ENCODE measurements at regions not wholly inside any gene's neighbourhood (a gene's known extent, or its start where the extent isn't known, plus 50 kb on each side); places are given as distances from the start of the nearest gene placed in this dataset.

- WGBS (ENCODE audit: insufficient coverage) = 0% methylated on average over 1 of the region's 1 CpG
- Histone ChIP-seq H3K9ac (ENCODE audit: low read length) (no peak overlapping the region), H4K20me1 (ENCODE audit: control insufficient read depth, insufficient read depth, low read length, poor library complexity, severe bottlenecking) (no peaks in the 10 kb centered on the region), H3K27me3 (replicated peaks in 1 of 4; ENCODE audit: control extremely low read depth in 1 of 4, control insufficient read depth in 3 of 4, insufficient read depth in 4 of 4, low read length in 3 of 4) (no peaks in the 10 kb centered on the region), H3K27ac (ENCODE audit: low read length in 2 of 2) (no peak overlapping the region), H2AFZ (ENCODE audit: insufficient read depth, low read depth, low read length, poor library complexity, severe bottlenecking) (no peak overlapping the region), H3K4me2 (replicated peaks; ENCODE audit: low read depth, low read length, poor library complexity, severe bottlenecking) (no peak overlapping the region), H3K79me2 (ENCODE audit: control insufficient read depth, insufficient read depth, low read length) (no peaks in the 10 kb centered on the region), H3K9me3 (ENCODE audit: control extremely low read depth in 1 of 3, control insufficient read depth in 2 of 3, insufficient read depth in 1 of 3, low read length in 2 of 3) (no peaks in the 10 kb centered on the region), H3K4me3 (ENCODE audit: control extremely low read depth in 1 of 5, extremely low read depth in 1 of 5, insufficient read depth in 1 of 5, low read depth in 2 of 5, low read length in 4 of 5) (no peak overlapping the region), H3K36me3 (replicated peaks in 1 of 2; ENCODE audit: control extremely low read depth in 1 of 2, control insufficient read depth in 1 of 2, extremely low read depth in 1 of 2, insufficient read depth in 2 of 2, low read length in 1 of 2) (no peaks in the 10 kb centered on the region), H3K4me1 (ENCODE audit: control insufficient read depth in 2 of 2, insufficient read depth in 2 of 2, low read length in 2 of 2) (peaks cover 0 to 5% of the 10 kb centered on the region in 2 donors)
- CTCF ChIA-PET = no interaction called here
- Mint-ChIP-seq H3K27ac (no peak overlapping the region), H3K27me3 (no peaks in the 10 kb centered on the region), H3K4me3 (no peak overlapping the region), H3K9me3 (ENCODE audit: insufficient read depth) (no peaks in the 10 kb centered on the region), H3K4me1 (peaks cover 5% of the 10 kb centered on the region)
- intact Hi-C loops (cut with micrococcal nuclease) = no loop called here
- no peak for TF ChIP-seq CTCF (IDR thresholded peaks at IDR 0.05)
- TF ChIP-seq EZH2 (IDR thresholded peaks at IDR 0.05; ENCODE audit: borderline replicate concordance, insufficient read depth, low read depth, low read length, poor library complexity, severe bottlenecking) = no peak
- ATAC-seq (ENCODE audit: low read depth) (no peak), DNase-seq (peak; percentile 5)
- POLR2A ChIA-PET = no interaction called here
Observed at GRCh38 chr3:34863485-34863884, 775.8 kb upstream of the ARPP21 start.

- H3K4me2 ChIP-seq (replicated peaks; ENCODE audit: low read depth, low read length, poor library complexity, severe bottlenecking) = no peak overlapping the region
- H3K4me3 Mint-ChIP-seq = no peak overlapping the region
Observed at GRCh38 chr3:34864011-34864410, 775.3 kb upstream of the ARPP21 start.

More at GRCh38 chr3:34864011-34864410, 775.3 kb upstream of the ARPP21 start:
- no peaks in the 10 kb centered on the region for H3K36me3 ChIP-seq (replicated peaks in 1 of 2; ENCODE audit: control extremely low read depth in 1 of 2, control insufficient read depth in 1 of 2, extremely low read depth in 1 of 2, insufficient read depth in 2 of 2, low read length in 1 of 2)
- no peaks in the 10 kb centered on the region for H3K9me3 ChIP-seq (ENCODE audit: control extremely low read depth in 1 of 3, control insufficient read depth in 2 of 3, insufficient read depth in 1 of 3, low read length in 2 of 3)
- H3K27me3 Mint-ChIP-seq = no peaks in the 10 kb centered on the region
- no CpG with 5 or more reads among the region's 3 CpGs for WGBS (ENCODE audit: insufficient coverage)
- H3K4me1 Mint-ChIP-seq = peaks cover 5% of the 10 kb centered on the region
- ATAC-seq (ENCODE audit: low read depth) (no peak), DNase-seq (no peak)
- H3K9ac ChIP-seq (ENCODE audit: low read length) = no peak overlapping the region
- H2AFZ ChIP-seq (ENCODE audit: insufficient read depth, low read depth, low read length, poor library complexity, severe bottlenecking) = no peak overlapping the region
- H3K4me1 ChIP-seq (ENCODE audit: control insufficient read depth in 2 of 2, insufficient read depth in 2 of 2, low read length in 2 of 2) = peaks cover 0 to 5% of the 10 kb centered on the region in 2 donors
- no peak overlapping the region for H3K27ac ChIP-seq (ENCODE audit: low read length in 2 of 2)
- CTCF ChIA-PET = no interaction called here
- no peaks in the 10 kb centered on the region for H3K9me3 Mint-ChIP-seq (ENCODE audit: insufficient read depth)
- H3K4me3 ChIP-seq (ENCODE audit: control extremely low read depth in 1 of 5, extremely low read depth in 1 of 5, insufficient read depth in 1 of 5, low read depth in 2 of 5, low read length in 4 of 5) = no peak overlapping the region
- H3K27ac Mint-ChIP-seq = no peak overlapping the region
- no peaks in the 10 kb centered on the region for H3K27me3 ChIP-seq (replicated peaks in 1 of 4; ENCODE audit: control extremely low read depth in 1 of 4, control insufficient read depth in 3 of 4, insufficient read depth in 4 of 4, low read length in 3 of 4)
- no peaks in the 10 kb centered on the region for H3K79me2 ChIP-seq (ENCODE audit: control insufficient read depth, insufficient read depth, low read length)
- no peak for TF ChIP-seq EZH2 (IDR thresholded peaks at IDR 0.05; ENCODE audit: borderline replicate concordance, insufficient read depth, low read depth, low read length, poor library complexity, severe bottlenecking)
- no peak for TF ChIP-seq CTCF (IDR thresholded peaks at IDR 0.05)
- H4K20me1 ChIP-seq (ENCODE audit: control insufficient read depth, insufficient read depth, low read length, poor library complexity, severe bottlenecking) = no peaks in the 10 kb centered on the region
- POLR2A ChIA-PET = no interaction called here
- intact Hi-C loops (cut with micrococcal nuclease) = no loop called here
